ENCODE measurements at regions not wholly inside any gene's neighbourhood (a gene's known extent, or its start where the extent isn't known, plus 50 kb on each side); places are given as distances from the start of the nearest gene placed in this dataset.

GRCh38 chr14:100421756-100422470 is 98.8 kb downstream of the SLC25A47 start:
- Histone ChIP-seq H3K14ac (ENCODE audit: low read length) (no peak overlapping the region), H2BK15ac (ENCODE audit: low read length) (no peak overlapping the region), H3K9ac (ENCODE audit: low read depth, low read length, poor library complexity) (no peak overlapping the region), H3K27ac (replicated peaks; ENCODE audit: low read length) (no peak overlapping the region), H2AK5ac (ENCODE audit: low read depth, low read length) (peak overlapping the region; percentile 1), H2BK12ac (ENCODE audit: low read length) (no peak overlapping the region), H4K91ac (ENCODE audit: low read depth, low read length, poor library complexity) (no peak overlapping the region), H3K18ac (ENCODE audit: low read length) (no peak overlapping the region), H3K4me2 (ENCODE audit: insufficient read depth, low read length, poor library complexity, severe bottlenecking) (no peak overlapping the region), H3K4ac (ENCODE audit: low read length) (no peak overlapping the region), H3K36me3 (replicated peaks in 1 of 2; ENCODE audit: control insufficient read depth in 2 of 2, insufficient read depth in 2 of 2, low read length in 2 of 2) (no peaks in the 10 kb centered on the region), H2BK5ac (ENCODE audit: low read length) (no peak overlapping the region), H4K8ac (ENCODE audit: low read depth, low read length) (no peak overlapping the region), H3K4me3 (ENCODE audit: low read length in 2 of 2) (no peak overlapping the region), H2AFZ (ENCODE audit: low read length) (no peak overlapping the region), H3K4me1 (ENCODE audit: control insufficient read depth in 2 of 2, insufficient read depth in 1 of 2, low read depth in 1 of 2, low read length in 2 of 2) (peaks cover 14 to 17% of the 10 kb centered on the region in 2 donors), H2BK120ac (ENCODE audit: low read depth, low read length) (no peak overlapping the region), H3K79me1 (ENCODE audit: low read depth, low read length) (peaks cover 3% of the 10 kb centered on the region), H3K27me3 (ENCODE audit: control insufficient read depth in 3 of 3, insufficient read depth in 3 of 3, low read depth in 1 of 3, low read length in 3 of 3) (no peaks in the 10 kb centered on the region), H3K23ac (ENCODE audit: low read depth, low read length, poor library complexity) (no peak overlapping the region), H3K9me3 (replicated peaks in 1 of 2; ENCODE audit: control insufficient read depth in 2 of 2, insufficient read depth in 1 of 2, low read depth in 1 of 2, low read length in 2 of 2) (no peaks in the 10 kb centered on the region)
- no peak for DNase-seq (ENCODE audit: low spot score)
- WGBS, 2 donors (ENCODE audit: extremely low coverage in 2 of 2, insufficient read length in 2 of 2, insufficient replicate concordance in 1 of 2), result no CpG with 5 or more reads among the region's 2 CpGs

- no peak overlapping the region for H3K4me3 ChIP-seq (ENCODE audit: low read length in 2 of 2)
- no peak overlapping the region for H2BK12ac ChIP-seq (ENCODE audit: low read length)
- no peak overlapping the region for H3K4ac ChIP-seq (ENCODE audit: low read length)
- H2BK15ac ChIP-seq (ENCODE audit: low read length), result no peak overlapping the region
- H2BK5ac ChIP-seq (ENCODE audit: low read length), result no peak overlapping the region
- H3K27me3 ChIP-seq (ENCODE audit: control insufficient read depth in 3 of 3, insufficient read depth in 3 of 3, low read depth in 1 of 3, low read length in 3 of 3), result no peaks in the 10 kb centered on the region
- no peak overlapping the region for H2BK120ac ChIP-seq (ENCODE audit: low read depth, low read length)
- no CpG with 5 or more reads among the region's 12 CpGs for WGBS, 2 donors (ENCODE audit: extremely low coverage in 2 of 2, insufficient read length in 2 of 2, insufficient replicate concordance in 1 of 2)
- no peak overlapping the region for H2AFZ ChIP-seq (ENCODE audit: low read length)
- no peak overlapping the region for H3K9ac ChIP-seq (ENCODE audit: low read depth, low read length, poor library complexity)
- no peaks in the 10 kb centered on the region for H3K79me1 ChIP-seq (ENCODE audit: low read depth, low read length)
- no peak overlapping the region for H4K8ac ChIP-seq (ENCODE audit: low read depth, low read length)
- peaks cover 11 to 12% of the 10 kb centered on the region in 2 donors for H3K4me1 ChIP-seq (ENCODE audit: control insufficient read depth in 2 of 2, insufficient read depth in 1 of 2, low read depth in 1 of 2, low read length in 2 of 2)
- no peak overlapping the region for H2AK5ac ChIP-seq (ENCODE audit: low read depth, low read length)
- H3K14ac ChIP-seq (ENCODE audit: low read length), result no peak overlapping the region
- no peaks in the 10 kb centered on the region for H3K36me3 ChIP-seq (replicated peaks in 1 of 2; ENCODE audit: control insufficient read depth in 2 of 2, insufficient read depth in 2 of 2, low read length in 2 of 2)
- H3K27ac ChIP-seq (replicated peaks; ENCODE audit: low read length), result no peak overlapping the region
- no peak overlapping the region for H3K4me2 ChIP-seq (ENCODE audit: insufficient read depth, low read length, poor library complexity, severe bottlenecking)
- H4K91ac ChIP-seq (ENCODE audit: low read depth, low read length, poor library complexity), result no peak overlapping the region
- H3K18ac ChIP-seq (ENCODE audit: low read length), result no peak overlapping the region
- H3K9me3 ChIP-seq (replicated peaks in 1 of 2; ENCODE audit: control insufficient read depth in 2 of 2, insufficient read depth in 1 of 2, low read depth in 1 of 2, low read length in 2 of 2), result no peaks in the 10 kb centered on the region
- H3K23ac ChIP-seq (ENCODE audit: low read depth, low read length, poor library complexity), result no peak overlapping the region
- DNase-seq (ENCODE audit: low spot score), result no peak
These were observed 99.6 kb downstream of the SLC25A47 start for GRCh38 chr14:100422556-100423316.

GRCh38 chr14:100423317-100424010 is 100.3 kb downstream of the SLC25A47 start:
- Histone ChIP-seq H2BK15ac (ENCODE audit: low read length) (peak overlapping the region; percentile 52), H3K36me3 (replicated peaks in 1 of 2; ENCODE audit: control insufficient read depth in 2 of 2, insufficient read depth in 2 of 2, low read length in 2 of 2) (no peaks in the 10 kb centered on the region), H2BK12ac (ENCODE audit: low read length) (no peak overlapping the region), H3K23ac (ENCODE audit: low read depth, low read length, poor library complexity) (peak overlapping the region; percentile 9), H3K4me2 (ENCODE audit: insufficient read depth, low read length, poor library complexity, severe bottlenecking) (no peak overlapping the region), H3K4me1 (ENCODE audit: control insufficient read depth in 2 of 2, insufficient read depth in 1 of 2, low read depth in 1 of 2, low read length in 2 of 2) (peaks cover 11 to 12% of the 10 kb centered on the region in 2 donors), H2AK5ac (ENCODE audit: low read depth, low read length) (no peak overlapping the region), H3K4me3 (ENCODE audit: low read length in 2 of 2) (no peak overlapping the region), H3K14ac (ENCODE audit: low read length) (no peak overlapping the region), H4K91ac (ENCODE audit: low read depth, low read length, poor library complexity) (no peak overlapping the region), H3K9me3 (replicated peaks in 1 of 2; ENCODE audit: control insufficient read depth in 2 of 2, insufficient read depth in 1 of 2, low read depth in 1 of 2, low read length in 2 of 2) (no peaks in the 10 kb centered on the region), H3K18ac (ENCODE audit: low read length) (peak overlapping the region; percentile 23), H3K27ac (replicated peaks; ENCODE audit: low read length) (no peak overlapping the region), H3K27me3 (ENCODE audit: control insufficient read depth in 3 of 3, insufficient read depth in 3 of 3, low read depth in 1 of 3, low read length in 3 of 3) (no peaks in the 10 kb centered on the region), H3K4ac (ENCODE audit: low read length) (no peak overlapping the region), H2BK5ac (ENCODE audit: low read length) (no peak overlapping the region), H3K9ac (ENCODE audit: low read depth, low read length, poor library complexity) (no peak overlapping the region), H4K8ac (ENCODE audit: low read depth, low read length) (no peak overlapping the region), H2AFZ (ENCODE audit: low read length) (no peak overlapping the region), H3K79me1 (ENCODE audit: low read depth, low read length) (peaks cover 4% of the 10 kb centered on the region), H2BK120ac (ENCODE audit: low read depth, low read length) (no peak overlapping the region)
- WGBS, 2 donors (ENCODE audit: extremely low coverage in 2 of 2, insufficient read length in 2 of 2, insufficient replicate concordance in 1 of 2), result no CpG with 5 or more reads among the region's 13 CpGs
- no peak for DNase-seq (ENCODE audit: low spot score)

Data from neuronal stem cell (in vitro differentiated cells).